ENCODE measurements at regions not wholly inside any gene's neighbourhood (a gene's known extent, or its start where the extent isn't known, plus 50 kb on each side); places are given as distances from the start of the nearest gene placed in this dataset.

GRCh38 chr11:29405305-29405704, 611.5 kb downstream of the KCNA4 start:
- TF ChIP-seq POLR2A (IDR thresholded peaks at IDR 0.05; ENCODE audit: borderline replicate concordance, extremely low read depth, insufficient read depth, insufficient read length): no peak
- no peak for TF ChIP-seq CTCF (IDR thresholded peaks at IDR 0.05 in 2 of 3, conservative IDR thresholded peaks at IDR 0.05 in 1 of 3; ENCODE audit: borderline replicate concordance in 1 of 3, insufficient read depth in 1 of 3, low read depth in 2 of 3, low read length in 2 of 3)
- TF ChIP-seq CEBPB (IDR thresholded peaks at IDR 0.05; ENCODE audit: low read depth): no peak
- no peak for TF ChIP-seq ZNF274 (IDR thresholded peaks at IDR 0.05; ENCODE audit: low read depth, low read length)
- TF ChIP-seq SP1 (IDR thresholded peaks at IDR 0.05; ENCODE audit: low read depth): no peak
- TF ChIP-seq EZH2 (IDR thresholded peaks at IDR 0.05): no peak
- TF ChIP-seq YY1 (IDR thresholded peaks at IDR 0.05; ENCODE audit: extremely low read depth, insufficient replicate concordance, low read depth, low read length): no peak
- TF ChIP-seq JUND (IDR thresholded peaks at IDR 0.05): no peak
- no peak for TF ChIP-seq SIN3A (IDR thresholded peaks at IDR 0.05; ENCODE audit: low read depth)
- TF ChIP-seq, protein P1, sequence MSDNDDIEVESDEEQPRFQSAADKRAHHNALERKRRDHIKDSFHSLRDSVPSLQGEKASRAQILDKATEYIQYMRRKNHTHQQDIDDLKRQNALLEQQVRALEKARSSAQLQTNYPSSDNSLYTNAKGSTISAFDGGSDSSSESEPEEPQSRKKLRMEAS (IDR thresholded peaks at IDR 0.05): no peak
- TF ChIP-seq EGR1 (IDR thresholded peaks at IDR 0.05; ENCODE audit: low read depth): no peak
